SK-N-SH treated with all-trans-retinoic acid at 6 μM for 48 hours (cell line): ENCODE measurements at regions not wholly inside any gene's neighbourhood (a gene's known extent, or its start where the extent isn't known, plus 50 kb on each side); places are given as distances from the start of the nearest gene placed in this dataset.

Experiments used
- ATAC-seq: fragments of 200-7000 bp; cut with Tn5 transposase; 3 replicates; pipeline ENCODE4 v1.9.1; 2020; ENCODE audit warnings: mild to moderate bottlenecking, moderate library complexity
- ARNTL ChIP-seq: fragments of 450-650 bp; formaldehyde crosslinking; IDR thresholded peaks from 2 replicates; pipeline ENCODE4 v1.5.0; 2020; ENCODE audit warnings: low read depth, mild to moderate bottlenecking, moderate library complexity, borderline replicate concordance
- BACH2 ChIP-seq: fragments of 250-450 bp; sonication (Bioruptor Pico); IDR thresholded peaks from 2 replicates; pipeline ENCODE4 v1.9.0; 2021; ENCODE audit warnings: mild to moderate bottlenecking, borderline replicate concordance
- CSDC2 ChIP-seq: fragments of 250-450 bp; sonication (Bioruptor Pico); IDR thresholded peaks from 2 replicates; pipeline ENCODE4 v1.5.0; 2020; ENCODE audit warnings: mild to moderate bottlenecking, moderate library complexity
- ESRRG ChIP-seq: fragments of 250-450 bp; sonication (Bioruptor Pico); IDR thresholded peaks from 2 replicates; pipeline ENCODE4 v1.6.1; 2021; ENCODE audit warnings: mild to moderate bottlenecking
- GLIS3 ChIP-seq: fragments of 250-450 bp; sonication (Bioruptor Pico); IDR thresholded peaks from 2 replicates; pipeline ENCODE4 v1.5.0; 2020; ENCODE audit warnings: mild to moderate bottlenecking, moderate library complexity
- ISL1 ChIP-seq: fragments of 250-450 bp; sonication (Bioruptor Pico); IDR thresholded peaks from 2 replicates; pipeline ENCODE4 v2.1.2; 2022; ENCODE audit warnings: mild to moderate bottlenecking, moderate library complexity
- OSR1 ChIP-seq: fragments of 250-450 bp; sonication (Bioruptor Pico); IDR thresholded peaks from 2 replicates; pipeline ENCODE4 v1.8.0; 2022; ENCODE audit warnings: moderate library complexity, mild to moderate bottlenecking, inconsistent platforms
- PATZ1 ChIP-seq: fragments of 250-450 bp; sonication (Bioruptor Pico); IDR thresholded peaks from 2 replicates; pipeline ENCODE4 v1.8.0; 2020; ENCODE audit warnings: mild to moderate bottlenecking, moderate library complexity, borderline replicate concordance
- POU6F1 ChIP-seq: fragments of 250-450 bp; sonication (Bioruptor Pico); IDR thresholded peaks from 2 replicates; pipeline ENCODE4 v1.8.0; 2021; ENCODE audit warnings: low read depth, mild to moderate bottlenecking, moderate library complexity, borderline replicate concordance
- PPARA ChIP-seq: fragments of 250-450 bp; sonication (Bioruptor Pico); IDR thresholded peaks from 2 replicates; pipeline ENCODE4 v1.5.0; 2020; ENCODE audit warnings: mild to moderate bottlenecking, borderline replicate concordance
- RARB ChIP-seq: fragments of 250-450 bp; sonication (Bioruptor Pico); IDR thresholded peaks from 2 replicates; pipeline ENCODE4 v1.8.0; 2021; ENCODE audit warnings: mild to moderate bottlenecking, moderate library complexity
- SNAI2 ChIP-seq: fragments of 250-450 bp; sonication (Bioruptor Pico); IDR thresholded peaks from 2 replicates; pipeline ENCODE4 v1.5.0; 2020; ENCODE audit warnings: mild to moderate bottlenecking, moderate library complexity
- TCF4 ChIP-seq: fragments of 250-450 bp; sonication (Bioruptor Pico); IDR thresholded peaks from 2 replicates; pipeline ENCODE4 v1.8.0; 2021; ENCODE audit warnings: mild to moderate bottlenecking, moderate library complexity, borderline replicate concordance
- TOX ChIP-seq: fragments of 250-450 bp; sonication (Bioruptor Pico); IDR thresholded peaks from 2 replicates; pipeline ENCODE4 v1.8.0; 2021; ENCODE audit warnings: mild to moderate bottlenecking, moderate library complexity, borderline replicate concordance
- ZC3H10 ChIP-seq: fragments of 250-450 bp; sonication (Bioruptor Pico); IDR thresholded peaks from 2 replicates; pipeline ENCODE4 v1.5.1; 2021; ENCODE audit warnings: mild to moderate bottlenecking, moderate library complexity
- ZFP3 ChIP-seq: fragments of 250-450 bp; sonication (Bioruptor Pico); IDR thresholded peaks from 2 replicates; pipeline ENCODE4 v1.5.0; 2020; ENCODE audit warnings: mild to moderate bottlenecking, moderate library complexity
- ZFP30 ChIP-seq: fragments of 450-650 bp; formaldehyde crosslinking; IDR thresholded peaks from 2 replicates; pipeline ENCODE4 v1.5.0; 2022; ENCODE audit warnings: mild to moderate bottlenecking, moderate library complexity
- ZNF565 ChIP-seq: fragments of 450-650 bp; formaldehyde crosslinking; conservative IDR thresholded peaks from 2 replicates; pipeline ENCODE4 v1.5.0; 2020; ENCODE audit warnings: low read depth, mild to moderate bottlenecking, moderate library complexity
- ZNF70 ChIP-seq: fragments of 450-650 bp; formaldehyde crosslinking; IDR thresholded peaks from 2 replicates; pipeline ENCODE4 v1.5.0; 2020; ENCODE audit warnings: mild to moderate bottlenecking, moderate library complexity
- ZNF8 ChIP-seq: fragments of 450-650 bp; formaldehyde crosslinking; IDR thresholded peaks from 2 replicates; pipeline ENCODE4 v1.5.0; 2020; ENCODE audit warnings: mild to moderate bottlenecking, moderate library complexity
- TF ChIP-seq, protein P1 (sequence below): fragments of 250-450 bp; sonication (Bioruptor Pico); IDR thresholded peaks from 2 replicates; pipeline ENCODE4 v1.5.0; 2020; ENCODE audit warnings: mild to moderate bottlenecking, moderate library complexity
- TF ChIP-seq, protein P2 (sequence below): fragments of 250-450 bp; sonication (Bioruptor Pico); IDR thresholded peaks from 2 replicates; pipeline ENCODE4 v1.5.1; 2020; ENCODE audit warnings: low read depth, mild to moderate bottlenecking, moderate library complexity
- TF ChIP-seq, protein P3 (sequence below): fragments of 250-450 bp; sonication (Bioruptor Pico); IDR thresholded peaks from 2 replicates; pipeline ENCODE4 v1.5.1; 2021; ENCODE audit warnings: mild to moderate bottlenecking, moderate library complexity

DNA sequence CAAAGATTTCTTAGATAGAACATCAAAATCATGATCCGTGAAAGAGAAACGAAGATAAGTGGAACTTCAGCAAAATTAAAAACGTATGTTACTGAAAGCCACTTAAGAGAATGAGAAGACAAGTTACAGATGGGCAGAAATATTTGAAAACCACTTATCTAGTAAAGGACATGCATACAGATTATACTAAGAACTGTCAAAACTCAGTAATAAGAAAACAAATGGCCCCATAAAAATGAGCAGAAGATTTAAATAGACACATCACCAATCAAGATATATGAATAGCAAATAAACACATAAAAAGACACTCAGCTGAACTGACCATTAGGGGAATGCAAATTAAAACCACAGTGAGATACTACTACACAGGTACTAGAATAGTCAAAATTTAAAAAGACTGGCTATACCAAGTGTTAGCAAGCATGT is 343.7 kb downstream of the PTEN start:
- peak; percentile 89 for ATAC-seq
- TF ChIP-seq ZC3H10 (CRISPR knock-in tag) (peak; percentile 89), ZFP30 (CRISPR knock-in tag) (no peak), OSR1 (CRISPR knock-in tag) (no peak), GLIS3 (CRISPR knock-in tag) (no peak), ZNF8 (0 out of 2 replicates have a peak, but pooled peaks have one; percentile 9), PATZ1 (peak; percentile 78; the same call in 1 of the 2 replicates), TOX (CRISPR knock-in tag) (peak; percentile 86), POU6F1 (peak; percentile 89; the same call in 1 of the 2 replicates), PPARA (CRISPR knock-in tag) (no peak), CSDC2 (CRISPR knock-in tag) (no peak), ZNF70 (CRISPR knock-in tag) (no peak), ZNF565 (no peak), ISL1 (CRISPR knock-in tag) (peak; percentile 99), ZFP3 (CRISPR knock-in tag) (no peak), SNAI2 (CRISPR knock-in tag) (no peak), TCF4 (CRISPR knock-in tag) (peak; percentile 97), RARB (0 out of 2 replicates have a peak, but pooled peaks have one; percentile 63), ARNTL (CRISPR knock-in tag) (no peak), ESRRG (CRISPR knock-in tag) (peak; percentile 88; the same call in 1 of the 2 replicates), BACH2 (CRISPR knock-in tag) (no peak)
- TF ChIP-seq, protein P1, sequence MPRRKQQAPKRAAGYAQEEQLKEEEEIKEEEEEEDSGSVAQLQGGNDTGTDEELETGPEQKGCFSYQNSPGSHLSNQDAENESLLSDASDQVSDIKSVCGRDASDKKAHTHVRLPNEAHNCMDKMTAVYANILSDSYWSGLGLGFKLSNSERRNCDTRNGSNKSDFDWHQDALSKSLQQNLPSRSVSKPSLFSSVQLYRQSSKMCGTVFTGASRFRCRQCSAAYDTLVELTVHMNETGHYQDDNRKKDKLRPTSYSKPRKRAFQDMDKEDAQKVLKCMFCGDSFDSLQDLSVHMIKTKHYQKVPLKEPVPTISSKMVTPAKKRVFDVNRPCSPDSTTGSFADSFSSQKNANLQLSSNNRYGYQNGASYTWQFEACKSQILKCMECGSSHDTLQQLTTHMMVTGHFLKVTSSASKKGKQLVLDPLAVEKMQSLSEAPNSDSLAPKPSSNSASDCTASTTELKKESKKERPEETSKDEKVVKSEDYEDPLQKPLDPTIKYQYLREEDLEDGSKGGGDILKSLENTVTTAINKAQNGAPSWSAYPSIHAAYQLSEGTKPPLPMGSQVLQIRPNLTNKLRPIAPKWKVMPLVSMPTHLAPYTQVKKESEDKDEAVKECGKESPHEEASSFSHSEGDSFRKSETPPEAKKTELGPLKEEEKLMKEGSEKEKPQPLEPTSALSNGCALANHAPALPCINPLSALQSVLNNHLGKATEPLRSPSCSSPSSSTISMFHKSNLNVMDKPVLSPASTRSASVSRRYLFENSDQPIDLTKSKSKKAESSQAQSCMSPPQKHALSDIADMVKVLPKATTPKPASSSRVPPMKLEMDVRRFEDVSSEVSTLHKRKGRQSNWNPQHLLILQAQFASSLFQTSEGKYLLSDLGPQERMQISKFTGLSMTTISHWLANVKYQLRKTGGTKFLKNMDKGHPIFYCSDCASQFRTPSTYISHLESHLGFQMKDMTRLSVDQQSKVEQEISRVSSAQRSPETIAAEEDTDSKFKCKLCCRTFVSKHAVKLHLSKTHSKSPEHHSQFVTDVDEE (CRISPR knock-in tag): peak; percentile 92; the same call in 1 of the 2 replicates
- TF ChIP-seq, protein P2, sequence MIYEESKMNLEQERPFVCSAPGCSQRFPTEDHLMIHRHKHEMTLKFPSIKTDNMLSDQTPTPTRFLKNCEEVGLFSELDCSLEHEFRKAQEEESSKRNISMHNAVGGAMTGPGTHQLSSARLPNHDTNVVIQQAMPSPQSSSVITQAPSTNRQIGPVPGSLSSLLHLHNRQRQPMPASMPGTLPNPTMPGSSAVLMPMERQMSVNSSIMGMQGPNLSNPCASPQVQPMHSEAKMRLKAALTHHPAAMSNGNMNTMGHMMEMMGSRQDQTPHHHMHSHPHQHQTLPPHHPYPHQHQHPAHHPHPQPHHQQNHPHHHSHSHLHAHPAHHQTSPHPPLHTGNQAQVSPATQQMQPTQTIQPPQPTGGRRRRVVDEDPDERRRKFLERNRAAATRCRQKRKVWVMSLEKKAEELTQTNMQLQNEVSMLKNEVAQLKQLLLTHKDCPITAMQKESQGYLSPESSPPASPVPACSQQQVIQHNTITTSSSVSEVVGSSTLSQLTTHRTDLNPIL: 0 out of 2 replicates have a peak, but pooled peaks have one; percentile 38
- TF ChIP-seq, protein P3, sequence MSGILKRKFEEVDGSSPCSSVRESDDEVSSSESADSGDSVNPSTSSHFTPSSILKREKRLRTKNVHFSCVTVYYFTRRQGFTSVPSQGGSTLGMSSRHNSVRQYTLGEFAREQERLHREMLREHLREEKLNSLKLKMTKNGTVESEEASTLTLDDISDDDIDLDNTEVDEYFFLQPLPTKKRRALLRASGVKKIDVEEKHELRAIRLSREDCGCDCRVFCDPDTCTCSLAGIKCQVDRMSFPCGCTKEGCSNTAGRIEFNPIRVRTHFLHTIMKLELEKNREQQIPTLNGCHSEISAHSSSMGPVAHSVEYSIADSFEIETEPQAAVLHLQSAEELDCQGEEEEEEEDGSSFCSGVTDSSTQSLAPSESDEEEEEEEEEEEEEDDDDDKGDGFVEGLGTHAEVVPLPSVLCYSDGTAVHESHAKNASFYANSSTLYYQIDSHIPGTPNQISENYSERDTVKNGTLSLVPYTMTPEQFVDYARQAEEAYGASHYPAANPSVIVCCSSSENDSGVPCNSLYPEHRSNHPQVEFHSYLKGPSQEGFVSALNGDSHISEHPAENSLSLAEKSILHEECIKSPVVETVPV (CRISPR knock-in tag): peak; percentile 93; the same call in 1 of the 2 replicates
- TF ChIP-seq, all 23 proteins: peak for 12

DNA sequence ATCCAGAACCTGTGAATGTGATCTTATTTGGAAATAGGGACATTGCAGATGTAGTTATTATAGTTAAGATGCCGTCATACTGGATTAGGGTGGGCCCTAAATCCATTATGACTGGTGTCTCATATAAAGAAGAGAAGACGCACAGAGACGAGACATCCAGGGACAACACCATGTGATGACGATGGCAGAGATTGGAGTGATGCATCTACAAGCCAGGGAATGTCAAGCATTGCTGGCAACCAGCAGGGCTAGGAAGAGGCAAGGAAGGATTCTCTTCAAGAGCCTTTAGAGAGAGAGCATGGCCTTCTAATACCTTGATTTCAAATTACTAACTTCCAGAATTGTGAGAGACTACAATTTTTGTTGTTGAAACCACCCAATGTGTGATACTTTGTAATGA is 345.8 kb downstream of the PTEN start:
- ATAC-seq: no peak
- TF ChIP-seq BACH2 (CRISPR knock-in tag): no peak
- TF ChIP-seq ARNTL (CRISPR knock-in tag): no peak
- TF ChIP-seq POU6F1: no peak
- no peak for TF ChIP-seq TOX (CRISPR knock-in tag)
- no peak for TF ChIP-seq TCF4 (CRISPR knock-in tag)
- TF ChIP-seq ZNF70 (CRISPR knock-in tag): no peak
- no peak for TF ChIP-seq OSR1 (CRISPR knock-in tag)
- TF ChIP-seq SNAI2 (CRISPR knock-in tag): no peak
- no peak for TF ChIP-seq GLIS3 (CRISPR knock-in tag)
- TF ChIP-seq CSDC2 (CRISPR knock-in tag): no peak
- no peak for TF ChIP-seq ESRRG (CRISPR knock-in tag)
- TF ChIP-seq, protein P1 (CRISPR knock-in tag): no peak
- TF ChIP-seq ZC3H10 (CRISPR knock-in tag): no peak
- no peak for TF ChIP-seq ISL1 (CRISPR knock-in tag)
- TF ChIP-seq PATZ1: no peak
